GM12873 (cell line): ENCODE measurements at regions not wholly inside any gene's neighbourhood (a gene's known extent, or its start where the extent isn't known, plus 50 kb on each side); places are given as distances from the start of the nearest gene placed in this dataset.

ENCODE experiments used
- CTCF ChIP-seq: IDR thresholded peaks from 2 replicates; pipeline ENCODE4 v1.5.1; 2012; ENCODE audit warnings: low read depth, mild to moderate bottlenecking, moderate library complexity, low read length, control low read depth; ENCODE audit not compliant: insufficient read depth; ENCODE audit errors: missing control alignments

- TF ChIP-seq CTCF, result peak; percentile 26
Measured at GRCh38 chr13:91045351-91046034, 302.0 kb upstream of the MIR17HG start.

GRCh38 chr13:91046715-91047327 is 300.7 kb upstream of the MIR17HG start:
- no peak for TF ChIP-seq CTCF

- no peak for TF ChIP-seq CTCF
Measured at GRCh38 chr13:91050970-91051369, 296.5 kb upstream of the MIR17HG start.

GRCh38 chr13:91052876-91053275 is 294.6 kb upstream of the MIR17HG start:
- no peak for TF ChIP-seq CTCF

- no peak for TF ChIP-seq CTCF
Measured at GRCh38 chr13:91053318-91054065, 294.0 kb upstream of the MIR17HG start.

GRCh38 chr13:91054902-91055301 is 292.6 kb upstream of the MIR17HG start:
- no peak for TF ChIP-seq CTCF

- no peak for TF ChIP-seq CTCF
Measured at GRCh38 chr13:91056746-91057145, 290.7 kb upstream of the MIR17HG start.
